ENCODE measurements at regions not wholly inside any gene's neighbourhood (a gene's known extent, or its start where the extent isn't known, plus 50 kb on each side); places are given as distances from the start of the nearest gene placed in this dataset.

GRCh38 chr3:99249627-99250026 is 348.1 kb upstream of the DCBLD2 start:
- TF ChIP-seq CTCF (conservative IDR thresholded peaks at IDR 0.05 in 1 of 2, IDR thresholded peaks at IDR 0.05 in 1 of 2; ENCODE audit: low read depth in 1 of 2, low read length in 2 of 2) (no peak), EZH2 (IDR thresholded peaks at IDR 0.05; ENCODE audit: low read length, missing control alignments) (no peak)
